ENCODE measurements at regions not wholly inside any gene's neighbourhood (a gene's known extent, or its start where the extent isn't known, plus 50 kb on each side); places are given as distances from the start of the nearest gene placed in this dataset.
A peak's percentile ranks its signal among the peaks of the same experiment; 100 is the strongest.

GRCh38 chr4:133347409-133347808, 198.3 kb downstream of the PCDH10 start:
- Histone ChIP-seq H3K36me3 (ENCODE audit: control insufficient read depth, insufficient read depth, low read length) (no peaks in the 10 kb centered on the region), H3K4me3 (ENCODE audit: low read depth, low read length) (no peak overlapping the region), H3K27me3 (ENCODE audit: control insufficient read depth, insufficient read depth, low read length) (no peaks in the 10 kb centered on the region)
- TF ChIP-seq, protein P1, sequence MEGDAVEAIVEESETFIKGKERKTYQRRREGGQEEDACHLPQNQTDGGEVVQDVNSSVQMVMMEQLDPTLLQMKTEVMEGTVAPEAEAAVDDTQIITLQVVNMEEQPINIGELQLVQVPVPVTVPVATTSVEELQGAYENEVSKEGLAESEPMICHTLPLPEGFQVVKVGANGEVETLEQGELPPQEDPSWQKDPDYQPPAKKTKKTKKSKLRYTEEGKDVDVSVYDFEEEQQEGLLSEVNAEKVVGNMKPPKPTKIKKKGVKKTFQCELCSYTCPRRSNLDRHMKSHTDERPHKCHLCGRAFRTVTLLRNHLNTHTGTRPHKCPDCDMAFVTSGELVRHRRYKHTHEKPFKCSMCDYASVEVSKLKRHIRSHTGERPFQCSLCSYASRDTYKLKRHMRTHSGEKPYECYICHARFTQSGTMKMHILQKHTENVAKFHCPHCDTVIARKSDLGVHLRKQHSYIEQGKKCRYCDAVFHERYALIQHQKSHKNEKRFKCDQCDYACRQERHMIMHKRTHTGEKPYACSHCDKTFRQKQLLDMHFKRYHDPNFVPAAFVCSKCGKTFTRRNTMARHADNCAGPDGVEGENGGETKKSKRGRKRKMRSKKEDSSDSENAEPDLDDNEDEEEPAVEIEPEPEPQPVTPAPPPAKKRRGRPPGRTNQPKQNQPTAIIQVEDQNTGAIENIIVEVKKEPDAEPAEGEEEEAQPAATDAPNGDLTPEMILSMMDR (IDR thresholded peaks at IDR 0.05; ENCODE audit: insufficient read depth, low read depth, low read length): no peak
- DNase-seq (ENCODE audit: low read depth): no peak
- POLR2A ChIA-PET: no interaction called here
- CTCF ChIA-PET: no interaction called here

DNA sequence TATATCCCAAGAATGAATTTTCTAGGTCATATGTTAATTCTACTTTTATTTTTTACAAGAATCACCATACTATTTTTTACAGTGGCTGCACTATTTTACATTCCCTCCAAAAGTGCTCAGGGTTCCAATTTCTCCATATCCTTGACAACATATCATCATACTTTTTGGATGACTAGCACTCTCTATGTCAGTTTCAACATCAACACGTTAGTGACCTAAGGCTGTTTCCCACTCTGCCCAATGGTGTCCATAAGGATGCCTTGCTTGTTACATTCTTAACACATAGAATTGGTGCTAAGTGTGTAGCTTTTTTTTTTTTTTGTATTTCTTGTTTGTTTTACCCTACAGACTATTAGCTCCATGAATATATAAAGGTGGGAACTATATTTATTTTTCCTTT, 175.4 kb downstream of the PCDH10 start:
- POLR2A ChIA-PET: no interaction called here
- H3K36me3 ChIP-seq (ENCODE audit: control insufficient read depth, insufficient read depth, low read length): no peaks in the 10 kb centered on the region

GRCh38 chr4:133323670-133324069, 174.6 kb downstream of the PCDH10 start:
- TF ChIP-seq, protein P1 (IDR thresholded peaks at IDR 0.05; ENCODE audit: insufficient read depth, low read depth, low read length): no peak
- ChIA-PET POLR2A (no interaction called here), CTCF (no interaction called here)
- Histone ChIP-seq H3K27me3 (ENCODE audit: control insufficient read depth, insufficient read depth, low read length) (no peaks in the 10 kb centered on the region), H3K36me3 (ENCODE audit: control insufficient read depth, insufficient read depth, low read length) (no peaks in the 10 kb centered on the region), H3K4me3 (ENCODE audit: low read depth, low read length) (no peak overlapping the region)
- DNase-seq (ENCODE audit: low read depth): no peak

More for the DNA sequence above, 175.4 kb downstream of the PCDH10 start:
- DNase-seq (ENCODE audit: low read depth): no peak
- no peaks in the 10 kb centered on the region for H3K27me3 ChIP-seq (ENCODE audit: control insufficient read depth, insufficient read depth, low read length)
- CTCF ChIA-PET: interaction anchor here (0.6 kb wide), 1 partner anchor 544 kb away, joined by 3 read pairs; no protein-coding TSS in a partner anchor
- TF ChIP-seq, protein P1 (IDR thresholded peaks at IDR 0.05; ENCODE audit: insufficient read depth, low read depth, low read length): no peak
- no peak overlapping the region for H3K4me3 ChIP-seq (ENCODE audit: low read depth, low read length)

DNA sequence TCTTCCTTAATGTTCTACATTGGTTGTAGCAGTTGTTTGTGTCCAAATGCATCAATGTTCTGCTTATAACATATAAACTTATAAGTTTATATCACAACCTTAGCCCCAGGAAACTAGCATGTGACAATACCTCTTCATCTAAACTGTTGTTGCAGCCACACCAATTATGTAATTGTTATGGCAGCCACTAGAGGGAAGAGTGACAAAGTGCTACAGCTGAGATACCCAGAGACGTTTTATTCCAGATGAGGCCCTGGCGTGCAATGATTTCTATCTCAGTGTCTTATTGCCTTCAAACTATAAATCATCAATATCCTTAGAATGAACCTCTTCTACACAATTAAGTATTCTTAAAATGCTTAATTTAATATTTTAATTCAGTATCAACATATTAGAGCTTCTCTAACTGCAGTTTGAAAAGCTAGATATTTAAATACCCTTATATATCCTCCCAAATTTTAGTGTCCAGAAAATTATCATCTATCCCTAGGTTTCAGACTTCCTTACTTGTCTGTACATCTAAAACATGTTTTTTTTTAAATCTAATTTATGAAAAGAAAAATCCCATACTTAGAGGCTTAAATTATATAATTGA, 171.6 kb downstream of the PCDH10 start:
- no peaks in the 10 kb centered on the region for H3K27me3 ChIP-seq (ENCODE audit: control insufficient read depth, insufficient read depth, low read length)
- POLR2A ChIA-PET: no interaction called here
- CTCF ChIA-PET: interaction anchor here (1.5 to 2.0 kb wide), 4 partner anchors 9 to 30 kb away, joined by 3 to 4 read pairs (median 4); no protein-coding TSS in a partner anchor
- no peaks in the 10 kb centered on the region for H3K36me3 ChIP-seq (ENCODE audit: control insufficient read depth, insufficient read depth, low read length)
- no peak for DNase-seq (ENCODE audit: low read depth)
- TF ChIP-seq, protein P1 (IDR thresholded peaks at IDR 0.05; ENCODE audit: insufficient read depth, low read depth, low read length): peak; percentile 60
- no peak overlapping the region for H3K4me3 ChIP-seq (ENCODE audit: low read depth, low read length)

- TF ChIP-seq, protein P1 (IDR thresholded peaks at IDR 0.05; ENCODE audit: insufficient read depth, low read depth, low read length): no peak
- CTCF ChIA-PET: no interaction called here
- Histone ChIP-seq H3K27me3 (ENCODE audit: control insufficient read depth, insufficient read depth, low read length) (no peaks in the 10 kb centered on the region), H3K36me3 (ENCODE audit: control insufficient read depth, insufficient read depth, low read length) (no peaks in the 10 kb centered on the region), H3K4me3 (ENCODE audit: low read depth, low read length) (no peak overlapping the region)
- no peak for DNase-seq (ENCODE audit: low read depth)
- POLR2A ChIA-PET: no interaction called here
These were observed 167.8 kb downstream of the PCDH10 start for GRCh38 chr4:133316909-133317308.
